ENCODE measurements at regions not wholly inside any gene's neighbourhood (a gene's known extent, or its start where the extent isn't known, plus 50 kb on each side); places are given as distances from the start of the nearest gene placed in this dataset.
"Not testable (repeated sequence)": the region's sequence is repeated elsewhere in the genome, so short reads cannot be mapped to it uniquely, and the experiment has no call there.

DNA sequence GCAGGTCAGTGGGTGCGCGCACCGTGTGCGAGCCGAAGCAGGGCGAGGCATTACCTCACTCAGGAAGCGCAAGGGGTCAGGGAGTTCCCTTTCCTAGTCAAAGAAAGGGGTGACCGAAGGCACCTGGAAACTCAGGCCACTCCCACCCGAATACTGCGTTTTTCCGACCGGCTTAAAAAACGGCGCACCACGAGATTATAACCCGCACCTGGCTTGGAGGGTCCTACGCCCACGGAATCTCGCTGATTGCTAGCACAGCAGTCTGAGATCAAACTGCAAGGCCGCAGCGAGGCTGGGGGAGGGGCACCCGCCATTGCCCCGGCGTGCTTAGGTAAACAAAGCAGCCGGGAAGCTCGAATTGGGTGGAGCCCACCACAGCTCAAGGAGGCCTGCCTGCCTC is 216.2 kb downstream of the TMEM161B start:
- H3K36me3 ChIP-seq (ENCODE audit: control insufficient read depth in 2 of 2, insufficient read depth in 2 of 2, low read length in 1 of 2); H3K4me1 ChIP-seq (ENCODE audit: control insufficient read depth in 2 of 2, insufficient read depth in 2 of 2, low read length in 1 of 2): not testable (repeated sequence)
- WGBS, 2 donors, result 64 to 68% methylated on average over 24 to 26 of the region's 26 CpGs

DNA sequence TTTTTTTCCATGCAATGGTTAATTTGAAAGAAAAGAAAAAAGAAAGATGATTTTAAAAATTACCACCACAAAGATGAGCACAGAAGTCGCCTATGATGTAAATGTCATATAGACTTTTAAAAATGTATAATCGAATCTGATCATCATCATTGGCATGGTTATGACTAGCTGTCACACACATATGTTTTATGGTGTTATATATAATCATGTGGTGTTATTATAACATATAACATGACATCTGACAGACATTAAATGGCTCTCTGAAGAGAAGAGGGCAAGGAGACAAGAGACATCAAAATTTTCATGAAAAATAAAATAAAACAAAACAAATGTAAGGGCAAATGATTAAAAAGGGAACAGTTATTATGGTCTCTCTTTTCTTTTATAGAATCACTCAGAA is 217.5 kb downstream of the TMEM161B start:
- 79% methylated on average over 2 of the region's 2 CpGs for WGBS, 2 donors
- Histone ChIP-seq H3K4me1 (ENCODE audit: control insufficient read depth in 2 of 2, insufficient read depth in 2 of 2, low read length in 1 of 2) (no peaks in the 10 kb centered on the region), H3K27me3 (ENCODE audit: control insufficient read depth in 1 of 2, insufficient read depth in 2 of 2, low read length in 2 of 2) (no peaks in the 10 kb centered on the region), H3K36me3 (ENCODE audit: control insufficient read depth in 2 of 2, insufficient read depth in 2 of 2, low read length in 1 of 2) (no peaks in the 10 kb centered on the region), H3K27ac (ENCODE audit: low read depth in 2 of 2, low read length in 1 of 2) (no peak overlapping the region), H3K9me3 (ENCODE audit: control insufficient read depth in 2 of 2, insufficient read depth in 1 of 2, low read depth in 1 of 2, low read length in 1 of 2) (no peaks in the 10 kb centered on the region), H3K4me3 (ENCODE audit: low read depth in 1 of 2, low read length in 2 of 2) (no peak overlapping the region)

More for the DNA sequence above, 216.2 kb downstream of the TMEM161B start:
- not testable (repeated sequence) for H3K4me3 ChIP-seq (ENCODE audit: low read depth in 1 of 2, low read length in 2 of 2); H3K9me3 ChIP-seq (ENCODE audit: control insufficient read depth in 2 of 2, insufficient read depth in 1 of 2, low read depth in 1 of 2, low read length in 1 of 2); H3K27me3 ChIP-seq (ENCODE audit: control insufficient read depth in 1 of 2, insufficient read depth in 2 of 2, low read length in 2 of 2); H3K27ac ChIP-seq (ENCODE audit: low read depth in 2 of 2, low read length in 1 of 2)

DNA sequence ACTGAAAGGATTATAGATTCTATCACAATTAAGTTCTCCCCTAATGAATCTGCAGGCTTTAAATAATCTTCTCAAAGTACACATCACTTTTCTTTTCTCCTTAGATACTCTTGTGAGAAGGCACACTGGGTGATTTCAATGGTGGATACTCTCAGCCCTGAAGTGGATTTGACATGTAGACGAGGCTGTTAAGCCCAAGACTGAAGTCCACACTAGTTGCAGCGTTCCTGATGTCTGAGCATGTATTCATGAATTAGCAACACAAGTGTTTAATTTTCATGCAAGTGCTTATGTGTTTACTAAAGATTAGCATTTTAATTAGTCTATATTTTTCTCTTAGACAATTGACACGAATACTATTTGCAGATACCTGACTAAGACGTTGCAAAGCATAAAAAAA is 218.9 kb downstream of the TMEM161B start:
- 25 to 32% methylated on average over 4 of the region's 4 CpGs for WGBS, 2 donors
- no peaks in the 10 kb centered on the region for H3K4me1 ChIP-seq (ENCODE audit: control insufficient read depth in 2 of 2, insufficient read depth in 2 of 2, low read length in 1 of 2)

DNA sequence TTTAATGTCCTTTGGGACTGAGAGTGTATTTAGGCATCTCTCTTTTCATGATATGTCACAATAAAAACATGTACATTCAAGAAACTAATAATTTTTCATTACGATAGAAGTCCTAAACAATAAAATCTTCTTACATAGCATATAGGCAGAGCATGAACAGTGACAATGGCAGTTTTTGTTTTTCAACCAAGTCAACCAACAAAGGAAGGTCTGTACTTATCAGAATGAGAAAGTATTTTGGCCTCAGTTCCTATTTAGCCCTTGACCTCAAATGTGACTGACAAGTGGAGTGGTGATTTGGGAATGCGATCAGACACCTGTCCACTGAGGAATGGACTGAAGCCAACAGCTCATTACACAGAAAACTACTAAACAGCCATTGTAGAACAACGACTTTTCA is 219.5 kb downstream of the TMEM161B start:
- no peak overlapping the region for H3K27ac ChIP-seq (ENCODE audit: low read depth in 2 of 2, low read length in 1 of 2)
- no peaks in the 10 kb centered on the region for H3K36me3 ChIP-seq (ENCODE audit: control insufficient read depth in 2 of 2, insufficient read depth in 2 of 2, low read length in 1 of 2)
- WGBS, 2 donors, result 63 to 66% methylated on average over 3 of the region's 3 CpGs
- no peaks in the 10 kb centered on the region for H3K27me3 ChIP-seq (ENCODE audit: control insufficient read depth in 1 of 2, insufficient read depth in 2 of 2, low read length in 2 of 2)
- H3K9me3 ChIP-seq (ENCODE audit: control insufficient read depth in 2 of 2, insufficient read depth in 1 of 2, low read depth in 1 of 2, low read length in 1 of 2), result no peaks in the 10 kb centered on the region
- no peak overlapping the region for H3K4me3 ChIP-seq (ENCODE audit: low read depth in 1 of 2, low read length in 2 of 2)
- no peaks in the 10 kb centered on the region for H3K4me1 ChIP-seq (ENCODE audit: control insufficient read depth in 2 of 2, insufficient read depth in 2 of 2, low read length in 1 of 2)

More for the DNA sequence above, 218.9 kb downstream of the TMEM161B start:
- Histone ChIP-seq H3K36me3 (ENCODE audit: control insufficient read depth in 2 of 2, insufficient read depth in 2 of 2, low read length in 1 of 2) (no peaks in the 10 kb centered on the region), H3K27ac (ENCODE audit: low read depth in 2 of 2, low read length in 1 of 2) (no peak overlapping the region), H3K27me3 (ENCODE audit: control insufficient read depth in 1 of 2, insufficient read depth in 2 of 2, low read length in 2 of 2) (no peaks in the 10 kb centered on the region), H3K9me3 (ENCODE audit: control insufficient read depth in 2 of 2, insufficient read depth in 1 of 2, low read depth in 1 of 2, low read length in 1 of 2) (no peaks in the 10 kb centered on the region), H3K4me3 (ENCODE audit: low read depth in 1 of 2, low read length in 2 of 2) (no peak overlapping the region)

DNA sequence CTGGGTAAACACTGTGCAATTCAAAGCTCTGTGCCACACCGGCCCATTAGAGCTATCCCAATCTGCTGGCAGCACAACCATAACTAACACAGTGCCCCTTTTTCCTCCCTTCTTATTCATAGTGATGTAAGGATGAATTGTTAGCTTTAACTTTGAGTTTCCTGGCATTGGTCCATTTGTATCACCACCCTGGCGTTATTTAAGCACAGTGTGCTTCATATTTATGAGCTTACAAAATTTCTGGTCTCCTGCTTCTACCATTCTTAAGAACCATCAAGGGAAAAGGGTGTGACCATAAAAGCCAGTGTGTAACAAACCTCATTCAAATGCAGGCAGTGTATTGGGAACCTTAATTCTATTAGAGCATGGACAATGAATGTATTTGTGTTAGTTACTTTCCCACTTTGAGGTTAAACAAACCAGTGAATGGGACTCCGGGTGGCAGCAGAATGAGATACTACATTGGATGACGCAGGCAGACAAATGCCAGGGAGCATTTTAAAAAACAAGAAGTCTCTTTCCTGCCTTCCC is 222.6 kb downstream of the TMEM161B start:
- Histone ChIP-seq H3K4me3 (ENCODE audit: low read depth in 1 of 2, low read length in 2 of 2) (no peak overlapping the region), H3K36me3 (ENCODE audit: control insufficient read depth in 2 of 2, insufficient read depth in 2 of 2, low read length in 1 of 2) (no peaks in the 10 kb centered on the region), H3K9me3 (ENCODE audit: control insufficient read depth in 2 of 2, insufficient read depth in 1 of 2, low read depth in 1 of 2, low read length in 1 of 2) (no peaks in the 10 kb centered on the region), H3K27ac (ENCODE audit: low read depth in 2 of 2, low read length in 1 of 2) (no peak overlapping the region), H3K4me1 (ENCODE audit: control insufficient read depth in 2 of 2, insufficient read depth in 2 of 2, low read length in 1 of 2) (no peaks in the 10 kb centered on the region), H3K27me3 (ENCODE audit: control insufficient read depth in 1 of 2, insufficient read depth in 2 of 2, low read length in 2 of 2) (no peaks in the 10 kb centered on the region)
- WGBS, 2 donors, result 50 to 60% methylated on average over 4 of the region's 4 CpGs

DNA sequence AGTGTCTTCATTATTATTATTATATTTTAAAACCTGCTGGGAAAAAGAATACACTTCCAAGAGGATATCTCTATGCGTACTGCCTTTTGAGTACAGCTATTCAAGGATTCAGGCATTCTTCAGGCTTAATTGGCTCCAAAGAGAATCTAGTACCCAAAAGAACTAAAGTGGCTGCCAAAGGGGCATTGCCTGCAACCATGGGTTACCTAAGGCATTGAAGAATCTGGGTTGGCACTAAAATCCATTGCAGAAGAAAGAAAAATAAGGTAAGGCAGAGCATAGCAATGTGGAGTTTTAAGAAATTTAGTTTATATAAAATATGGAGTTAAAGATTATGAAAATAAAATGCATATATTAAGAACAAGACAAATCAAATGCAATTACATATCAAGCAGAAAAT is 223.5 kb downstream of the TMEM161B start:
- Histone ChIP-seq H3K4me1 (ENCODE audit: control insufficient read depth in 2 of 2, insufficient read depth in 2 of 2, low read length in 1 of 2) (no peaks in the 10 kb centered on the region), H3K36me3 (ENCODE audit: control insufficient read depth in 2 of 2, insufficient read depth in 2 of 2, low read length in 1 of 2) (no peaks in the 10 kb centered on the region), H3K9me3 (ENCODE audit: control insufficient read depth in 2 of 2, insufficient read depth in 1 of 2, low read depth in 1 of 2, low read length in 1 of 2) (no peaks in the 10 kb centered on the region), H3K27ac (ENCODE audit: low read depth in 2 of 2, low read length in 1 of 2) (no peak overlapping the region), H3K27me3 (ENCODE audit: control insufficient read depth in 1 of 2, insufficient read depth in 2 of 2, low read length in 2 of 2) (no peaks in the 10 kb centered on the region), H3K4me3 (ENCODE audit: low read depth in 1 of 2, low read length in 2 of 2) (no peak overlapping the region)
- 0 to 17% methylated on average over 1 of the region's 1 CpG for WGBS, 2 donors

DNA sequence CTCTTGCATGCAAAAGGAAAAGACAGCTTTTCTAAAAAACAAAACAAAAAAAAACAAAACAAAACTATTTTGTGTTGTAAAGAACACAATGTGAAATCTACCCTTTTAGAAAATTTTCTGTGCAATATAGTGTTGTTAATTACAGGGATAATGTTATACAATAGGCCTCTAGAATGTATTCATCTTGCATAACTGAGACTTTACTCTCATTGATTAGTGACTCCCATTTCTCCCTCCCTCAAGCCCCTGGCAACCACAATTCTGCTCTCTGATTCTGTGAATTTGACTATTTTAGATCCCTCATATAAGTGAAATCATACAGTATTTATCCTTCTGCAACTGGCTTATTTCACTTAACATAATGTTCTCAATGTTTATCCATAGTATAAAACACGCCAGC is 234.1 kb downstream of the TMEM161B start:
- H3K4me3 ChIP-seq (ENCODE audit: low read depth in 1 of 2, low read length in 2 of 2), result no peak overlapping the region
- no peak overlapping the region for H3K27ac ChIP-seq (ENCODE audit: low read depth in 2 of 2, low read length in 1 of 2)
- no peaks in the 10 kb centered on the region for H3K36me3 ChIP-seq (ENCODE audit: control insufficient read depth in 2 of 2, insufficient read depth in 2 of 2, low read length in 1 of 2)
- no peaks in the 10 kb centered on the region for H3K4me1 ChIP-seq (ENCODE audit: control insufficient read depth in 2 of 2, insufficient read depth in 2 of 2, low read length in 1 of 2)
- 35 to 44% methylated on average over 1 of the region's 1 CpG for WGBS, 2 donors
- H3K9me3 ChIP-seq (ENCODE audit: control insufficient read depth in 2 of 2, insufficient read depth in 1 of 2, low read depth in 1 of 2, low read length in 1 of 2), result no peaks in the 10 kb centered on the region
- H3K27me3 ChIP-seq (ENCODE audit: control insufficient read depth in 1 of 2, insufficient read depth in 2 of 2, low read length in 2 of 2), result no peaks in the 10 kb centered on the region

DNA sequence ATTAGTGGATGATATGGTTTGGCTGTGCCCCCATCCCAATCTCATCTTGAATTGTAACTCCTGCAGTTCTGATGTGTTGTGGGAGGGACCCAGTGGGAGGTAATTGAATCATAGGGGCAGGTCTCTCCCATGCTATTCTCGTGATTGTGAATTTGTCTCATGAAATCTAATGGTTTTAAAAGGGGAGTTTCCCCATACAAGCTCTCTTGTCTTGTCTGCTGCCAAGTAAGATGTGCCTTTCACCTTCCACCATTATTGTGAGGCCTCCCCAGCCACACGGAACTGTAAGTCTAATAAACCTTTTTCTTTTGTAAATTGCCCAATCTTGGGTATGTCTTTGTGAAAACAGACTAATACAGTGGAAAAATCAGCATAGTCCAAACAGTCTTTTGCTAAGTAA is 235.5 kb downstream of the TMEM161B start:
- Histone ChIP-seq H3K4me3 (ENCODE audit: low read depth in 1 of 2, low read length in 2 of 2) (no peak overlapping the region), H3K36me3 (ENCODE audit: control insufficient read depth in 2 of 2, insufficient read depth in 2 of 2, low read length in 1 of 2) (no peaks in the 10 kb centered on the region), H3K27me3 (ENCODE audit: control insufficient read depth in 1 of 2, insufficient read depth in 2 of 2, low read length in 2 of 2) (no peaks in the 10 kb centered on the region), H3K9me3 (ENCODE audit: control insufficient read depth in 2 of 2, insufficient read depth in 1 of 2, low read depth in 1 of 2, low read length in 1 of 2) (no peaks in the 10 kb centered on the region), H3K4me1 (ENCODE audit: control insufficient read depth in 2 of 2, insufficient read depth in 2 of 2, low read length in 1 of 2) (no peaks in the 10 kb centered on the region), H3K27ac (ENCODE audit: low read depth in 2 of 2, low read length in 1 of 2) (no peak overlapping the region)
- 44 to 56% methylated on average over 2 of the region's 2 CpGs for WGBS, 2 donors

DNA sequence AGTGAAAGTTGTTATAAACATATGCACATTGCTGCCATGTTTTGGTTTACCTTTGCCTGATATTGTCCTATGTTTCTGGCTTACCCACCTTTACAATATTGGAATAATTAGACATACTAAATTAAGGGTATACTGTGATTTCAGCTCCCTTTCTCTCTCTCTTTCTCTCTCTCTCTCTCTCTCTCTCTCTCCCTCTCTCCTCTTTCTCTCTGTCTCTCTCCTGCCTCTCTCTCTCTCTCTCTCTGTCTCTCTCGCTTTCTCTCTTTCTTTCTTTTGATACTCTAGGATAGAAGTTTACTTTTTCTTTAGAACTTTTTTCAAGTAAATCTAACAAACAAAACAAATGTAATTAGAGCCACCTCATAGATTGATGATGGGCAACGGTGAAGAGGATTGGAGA is 239.6 kb downstream of the TMEM161B start:
- Histone ChIP-seq H3K9me3 (ENCODE audit: control insufficient read depth in 2 of 2, insufficient read depth in 1 of 2, low read depth in 1 of 2, low read length in 1 of 2) (no peaks in the 10 kb centered on the region), H3K4me3 (ENCODE audit: low read depth in 1 of 2, low read length in 2 of 2) (no peak overlapping the region), H3K4me1 (ENCODE audit: control insufficient read depth in 2 of 2, insufficient read depth in 2 of 2, low read length in 1 of 2) (no peaks in the 10 kb centered on the region), H3K36me3 (ENCODE audit: control insufficient read depth in 2 of 2, insufficient read depth in 2 of 2, low read length in 1 of 2) (no peaks in the 10 kb centered on the region), H3K27ac (ENCODE audit: low read depth in 2 of 2, low read length in 1 of 2) (no peak overlapping the region), H3K27me3 (ENCODE audit: control insufficient read depth in 1 of 2, insufficient read depth in 2 of 2, low read length in 2 of 2) (no peaks in the 10 kb centered on the region)
- WGBS, 2 donors, result 79 to 80% methylated on average over 2 of the region's 2 CpGs

DNA sequence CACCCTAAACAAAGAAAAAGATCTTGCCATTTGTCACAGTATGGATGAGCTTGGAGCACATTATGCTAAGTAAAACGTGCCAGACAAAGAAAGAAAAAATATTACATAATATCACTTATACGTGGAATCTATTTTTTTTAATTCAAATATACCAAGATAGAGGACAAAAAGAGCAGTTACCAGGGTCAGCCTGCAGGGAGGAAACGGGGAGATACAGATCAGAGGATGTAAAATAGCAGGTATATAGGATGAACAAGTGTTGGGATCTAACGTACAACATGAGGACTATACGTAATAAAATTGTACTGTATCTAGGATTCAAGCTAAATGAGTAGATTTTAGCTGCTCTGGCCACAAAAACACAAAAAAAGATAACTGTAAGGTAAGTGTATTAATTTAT is 247.5 kb downstream of the TMEM161B start:
- 76 to 81% methylated on average over 5 of the region's 5 CpGs for WGBS, 2 donors
- no peaks in the 10 kb centered on the region for H3K27me3 ChIP-seq (ENCODE audit: control insufficient read depth in 1 of 2, insufficient read depth in 2 of 2, low read length in 2 of 2)
- H3K27ac ChIP-seq (ENCODE audit: low read depth in 2 of 2, low read length in 1 of 2), result no peak overlapping the region
- no peaks in the 10 kb centered on the region for H3K9me3 ChIP-seq (ENCODE audit: control insufficient read depth in 2 of 2, insufficient read depth in 1 of 2, low read depth in 1 of 2, low read length in 1 of 2)
- no peaks in the 10 kb centered on the region for H3K36me3 ChIP-seq (ENCODE audit: control insufficient read depth in 2 of 2, insufficient read depth in 2 of 2, low read length in 1 of 2)
- no peaks in the 10 kb centered on the region for H3K4me1 ChIP-seq (ENCODE audit: control insufficient read depth in 2 of 2, insufficient read depth in 2 of 2, low read length in 1 of 2)
- H3K4me3 ChIP-seq (ENCODE audit: low read depth in 1 of 2, low read length in 2 of 2), result no peak overlapping the region
